EH (cell line): ENCODE measurements at regions not wholly inside any gene's neighbourhood (a gene's known extent, or its start where the extent isn't known, plus 50 kb on each side); places are given as distances from the start of the nearest gene placed in this dataset.
A peak's percentile ranks its signal among the peaks of the same experiment; 100 is the strongest.

Experiments used
- DNase-seq: peaks from one replicate; pipeline ENCODE4 v3.0.0-alpha.2; 2015; ENCODE audit warnings: low read depth

DNA sequence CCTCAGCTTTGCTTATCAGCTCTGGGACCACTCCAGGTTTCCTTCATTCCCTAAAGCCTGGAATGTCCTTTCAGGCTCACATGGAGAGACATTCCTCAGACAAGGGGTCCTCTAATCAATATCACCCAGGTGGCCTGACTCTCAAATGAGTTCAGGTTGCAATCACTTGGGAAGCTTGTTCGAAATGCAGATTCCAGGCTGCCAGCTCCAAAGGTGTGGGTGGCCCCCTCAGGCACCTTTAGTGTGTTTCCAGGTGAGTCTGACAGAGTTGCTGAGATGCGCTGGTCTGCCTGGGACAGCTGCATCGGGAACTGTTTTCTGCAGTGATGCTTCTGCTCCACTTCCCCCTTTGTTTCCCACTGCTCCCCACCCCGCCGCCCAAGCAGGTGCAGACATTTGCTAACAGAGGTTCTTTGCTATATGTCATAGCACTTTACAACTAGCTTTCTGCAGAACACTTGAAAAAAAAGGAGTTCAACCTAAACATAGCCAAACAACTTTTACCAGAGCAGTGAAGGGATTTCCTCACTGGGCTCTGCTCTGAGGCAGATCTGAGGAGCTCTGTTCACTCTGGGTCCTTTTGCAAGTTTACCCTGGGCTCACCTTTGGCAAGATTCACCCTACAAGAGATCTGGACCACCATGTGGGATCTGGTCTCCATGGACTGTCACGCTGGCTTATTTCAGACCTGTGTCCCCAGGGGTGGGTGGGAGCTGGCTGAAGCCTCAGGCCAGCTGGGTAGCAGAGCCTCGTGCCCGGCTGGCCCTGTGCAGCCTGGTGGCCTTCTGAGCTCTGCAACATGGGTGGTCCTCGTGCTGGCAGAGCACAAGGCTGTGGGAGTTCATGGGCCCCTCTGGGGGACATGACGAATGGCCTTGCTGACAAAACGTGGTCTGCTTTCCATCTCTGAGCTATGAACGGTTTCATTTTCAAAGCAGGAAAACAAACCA lies 539.6 kb downstream of the CCDC171 start:
- DNase-seq = no peak

DNA sequence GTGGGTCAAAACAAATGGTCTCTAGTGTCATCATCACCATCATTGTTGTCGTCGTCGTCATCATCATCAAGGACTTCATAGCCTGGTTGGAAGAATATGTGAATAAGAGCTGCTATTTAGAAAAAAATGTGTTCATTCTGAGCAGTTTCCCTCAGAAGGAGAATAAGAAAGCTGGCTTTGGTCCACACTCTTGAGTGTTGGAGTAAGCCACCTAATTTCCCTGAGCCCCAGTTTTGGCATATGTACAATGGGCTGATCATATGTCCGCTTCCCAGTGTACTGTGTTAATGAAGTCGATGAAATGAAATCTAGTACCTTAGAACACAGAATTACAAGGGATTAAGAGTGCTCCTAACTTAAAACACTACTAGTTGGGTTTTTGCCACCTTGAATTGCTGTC lies 545.5 kb downstream of the CCDC171 start:
- DNase-seq = no peak

GRCh38 chr9:16099732-16100536 lies 547.1 kb downstream of the CCDC171 start:
- no peak for DNase-seq

DNA sequence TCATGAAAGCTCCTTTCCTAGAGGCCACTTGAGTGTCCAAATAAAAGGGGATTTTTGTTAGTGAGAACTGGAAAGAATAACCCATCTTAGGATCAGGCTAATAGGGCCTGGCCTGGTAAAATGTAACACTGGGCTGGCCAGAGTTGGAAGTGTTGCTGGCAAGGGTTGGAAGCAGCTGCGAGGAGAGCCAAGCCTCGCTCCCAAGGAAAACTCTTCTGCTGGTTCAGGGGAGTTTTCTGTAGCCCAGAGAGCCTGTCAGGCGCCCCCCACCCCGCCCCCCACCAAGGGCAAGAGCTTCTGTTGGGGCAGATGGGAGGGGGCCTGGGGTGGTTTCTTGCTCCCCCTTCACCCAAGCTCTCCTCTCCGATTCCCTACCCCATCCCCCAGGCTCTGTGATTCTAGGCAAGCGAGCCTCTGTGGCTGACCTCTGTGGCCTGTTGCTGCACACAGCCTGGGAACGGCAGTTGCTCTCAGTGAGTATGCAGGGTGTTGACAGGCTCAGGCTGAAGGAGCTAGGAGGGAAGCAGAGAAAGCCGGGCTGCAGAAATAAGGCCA lies 547.8 kb downstream of the CCDC171 start:
- peak; percentile 6 for DNase-seq

DNA sequence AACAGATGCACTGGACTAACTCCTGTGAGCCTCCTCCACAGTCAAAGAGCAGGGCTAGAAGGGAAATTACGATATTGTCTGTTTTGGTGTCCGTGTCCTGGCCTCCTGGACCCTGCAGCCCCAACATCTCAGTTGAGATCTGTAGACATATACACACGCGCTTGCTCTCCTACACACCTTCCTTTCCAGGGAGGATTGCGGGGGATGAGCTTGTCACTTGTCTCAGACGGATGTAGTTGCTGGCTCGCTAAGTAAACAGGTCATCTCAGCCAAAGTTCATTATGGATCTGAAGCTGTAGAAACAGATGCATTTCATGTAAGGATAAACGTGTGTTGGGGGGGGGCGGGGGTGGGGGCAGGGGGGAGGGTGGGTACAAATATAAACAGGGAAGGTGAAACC lies 549.3 kb downstream of the CCDC171 start:
- DNase-seq = no peak

DNA sequence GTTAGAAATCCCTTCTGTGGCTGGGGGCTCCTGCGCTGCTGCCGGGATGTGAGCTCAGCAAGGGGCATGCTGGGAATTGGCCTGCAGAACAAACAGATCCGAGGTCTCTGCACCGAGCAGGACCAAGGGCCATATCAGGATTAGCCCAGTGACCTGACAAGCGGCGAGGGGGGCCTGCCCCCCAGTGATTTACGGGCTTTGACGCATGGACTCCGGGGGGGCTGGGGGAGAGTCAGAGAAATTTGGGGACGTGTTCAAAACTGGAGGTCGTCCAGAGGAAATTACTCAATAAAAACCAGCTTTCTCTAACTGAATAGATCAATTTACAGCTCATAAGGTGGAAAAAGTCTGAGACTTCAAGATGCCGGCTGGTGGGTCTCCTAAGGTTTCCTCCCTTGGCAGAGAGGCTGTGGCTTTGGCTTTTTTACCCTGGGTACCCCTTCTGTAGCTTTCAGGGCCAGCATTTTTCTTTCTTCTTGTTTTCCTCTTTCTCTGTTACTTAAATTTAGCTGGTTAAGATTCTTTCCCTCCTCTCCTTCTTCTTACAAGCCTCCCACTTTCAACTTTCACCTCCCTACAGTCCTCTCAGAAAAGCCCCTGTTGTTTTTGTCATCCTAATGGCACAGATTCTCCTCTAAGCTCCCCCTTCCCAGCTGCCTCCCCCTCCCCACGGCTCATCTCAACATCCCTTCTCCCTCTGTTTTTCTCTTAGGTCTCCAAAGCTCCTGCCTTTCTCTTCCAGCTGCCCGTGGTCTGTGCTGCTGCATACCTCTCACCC lies 551.0 kb downstream of the CCDC171 start:
- DNase-seq = no peak

DNA sequence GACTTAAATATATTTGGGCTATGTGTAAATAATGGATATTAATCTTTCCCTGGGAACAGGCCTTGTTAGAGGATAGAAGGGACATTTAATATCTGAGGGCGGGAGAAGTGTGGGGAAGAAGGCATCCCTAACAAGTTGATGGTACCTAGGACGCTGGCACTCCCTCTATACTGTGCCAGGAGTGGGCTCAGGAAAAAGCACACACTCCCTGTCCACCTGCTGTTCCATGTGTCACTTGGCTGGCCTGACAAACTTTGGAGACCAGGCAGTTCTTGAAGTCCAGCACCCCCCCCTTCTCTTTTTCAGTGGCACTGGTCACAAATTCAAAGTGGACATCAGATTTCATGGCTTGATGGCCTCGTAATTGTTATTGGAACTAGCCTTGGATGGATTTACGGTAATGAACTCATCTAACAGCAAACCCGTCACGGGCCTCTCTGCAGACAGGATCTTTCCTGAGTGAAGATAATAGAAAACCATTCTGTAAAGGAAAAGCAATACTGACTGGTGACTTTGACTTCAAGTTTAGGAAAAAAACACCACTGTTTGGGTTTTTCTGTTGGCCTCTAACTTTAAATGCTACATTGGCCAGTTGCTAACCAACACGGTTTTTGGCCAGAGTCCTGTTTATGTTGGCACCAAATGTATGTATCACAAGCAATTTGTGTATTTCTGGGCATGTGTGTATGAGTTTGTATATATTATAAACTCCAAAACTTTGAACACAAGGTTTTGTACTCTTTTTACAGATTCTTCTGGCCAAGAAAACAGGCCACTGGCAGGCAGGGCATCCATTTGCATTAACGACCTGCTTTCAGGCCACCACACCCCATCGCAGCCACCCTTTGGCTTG lies 552.6 kb downstream of the CCDC171 start:
- peak; percentile 17 for DNase-seq

- no peak for DNase-seq
Observed at GRCh38 chr9:16106021-16106571, 553.3 kb downstream of the CCDC171 start.

DNA sequence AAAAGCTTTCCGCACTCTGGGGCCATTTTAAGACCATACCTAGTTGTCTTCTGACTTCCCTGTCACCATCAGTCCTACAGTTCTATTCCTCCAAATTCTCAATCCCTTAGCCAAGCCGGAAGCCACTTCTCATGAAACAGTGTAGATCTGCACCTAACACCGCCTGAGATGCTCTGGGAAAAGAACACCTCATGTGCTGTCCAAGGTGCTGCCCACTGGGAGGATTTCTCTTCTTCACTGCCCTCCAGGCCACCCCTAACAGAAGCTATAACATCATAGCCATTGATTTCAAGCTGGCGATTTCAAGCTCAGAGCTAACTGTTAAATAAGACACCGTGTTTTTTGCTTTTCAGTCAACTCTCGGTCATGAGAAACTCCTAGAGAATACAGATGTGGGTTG lies 559.3 kb downstream of the CCDC171 start:
- DNase-seq = peak; percentile 25

GRCh38 chr9:16115994-16116393 lies 563.2 kb downstream of the CCDC171 start:
- DNase-seq = no peak

DNA sequence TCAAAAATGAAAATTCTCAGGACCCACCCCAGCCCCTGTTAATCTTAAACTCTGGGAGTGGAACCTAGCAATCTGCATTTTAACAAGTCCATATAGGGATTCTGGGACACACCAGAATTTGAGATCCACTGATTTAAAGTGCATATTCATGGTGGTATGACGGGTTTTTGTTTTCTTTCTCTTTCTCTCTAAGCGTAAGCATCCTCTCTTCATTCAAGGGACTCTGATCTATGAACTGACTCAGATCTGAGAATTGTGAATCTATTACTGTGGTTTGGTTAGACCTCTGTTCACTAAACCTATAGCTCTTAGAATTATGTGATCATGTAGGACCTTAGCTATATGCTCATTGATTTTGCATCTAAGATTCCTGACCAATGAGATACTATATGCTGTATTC lies 565.2 kb downstream of the CCDC171 start:
- DNase-seq = no peak

- peak; percentile 72 for DNase-seq
Observed at GRCh38 chr9:16119261-16120230, 566.7 kb downstream of the CCDC171 start.

- DNase-seq = peak; percentile 83
Observed at GRCh38 chr9:16120231-16120641, 567.4 kb downstream of the CCDC171 start.

DNA sequence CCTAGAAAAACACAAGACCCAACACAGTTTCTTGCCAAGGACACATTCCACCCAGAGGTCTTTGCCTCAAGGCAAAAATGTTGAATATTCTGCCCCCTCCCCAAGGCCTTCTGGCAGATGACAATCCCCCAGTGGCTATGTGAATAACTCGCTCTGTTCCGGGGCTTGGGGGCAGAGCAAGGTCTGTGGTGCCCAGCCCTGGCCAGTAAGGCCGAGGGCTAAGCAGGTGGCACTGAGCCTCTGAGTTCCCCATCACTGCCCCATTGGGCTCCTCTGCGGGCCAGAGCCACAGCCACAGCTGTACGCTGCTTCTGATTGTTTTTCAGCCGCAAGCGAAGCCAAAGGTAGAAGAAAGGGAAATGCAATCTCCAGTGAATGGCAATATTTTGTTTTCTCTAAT lies 567.9 kb downstream of the CCDC171 start:
- no peak for DNase-seq

GRCh38 chr9:16121168-16121567 lies 568.3 kb downstream of the CCDC171 start:
- DNase-seq = no peak

GRCh38 chr9:16121601-16122286 lies 568.9 kb downstream of the CCDC171 start:
- peak; percentile 75 for DNase-seq

- peak; percentile 60 for DNase-seq
Observed at GRCh38 chr9:16125629-16126028, 572.8 kb downstream of the CCDC171 start.

DNA sequence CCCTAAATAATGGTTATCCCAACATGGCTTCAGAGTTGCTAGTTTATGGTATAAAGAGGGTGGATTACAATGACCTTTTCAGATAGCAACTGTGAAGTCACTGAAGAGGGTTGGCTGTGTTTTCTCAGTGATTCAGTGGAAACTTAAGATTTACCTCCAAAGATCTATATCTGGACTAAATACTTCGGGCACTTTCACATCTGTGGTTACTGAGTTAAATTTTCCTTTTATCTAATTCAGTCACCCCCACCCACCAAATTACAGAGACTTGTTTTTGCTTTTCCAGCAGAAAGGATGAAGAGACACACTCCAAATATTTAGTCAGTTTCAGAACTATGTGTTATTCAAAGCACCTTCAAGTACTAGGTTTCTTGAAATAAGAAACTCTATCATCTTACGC lies 573.2 kb downstream of the CCDC171 start:
- DNase-seq = peak; percentile 67

DNA sequence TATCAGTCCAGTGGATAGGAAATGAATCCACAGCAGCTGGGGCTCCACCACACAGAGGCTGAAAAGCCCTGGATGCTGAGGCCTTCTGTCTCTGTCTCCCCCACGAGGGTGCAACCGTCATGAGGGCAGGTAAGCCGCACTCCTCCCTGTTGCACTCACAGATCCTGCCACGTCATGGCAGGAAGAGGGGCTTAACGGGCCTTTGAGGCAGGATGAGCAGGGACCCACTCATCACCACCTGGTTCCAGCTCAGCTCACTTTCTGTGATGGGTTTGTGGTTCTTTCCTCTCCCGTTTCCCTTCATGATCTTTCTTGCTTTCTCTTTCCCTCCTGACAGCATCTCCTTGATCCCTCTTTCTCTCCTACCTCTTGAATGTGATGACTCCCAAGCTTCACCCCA lies 575.2 kb downstream of the CCDC171 start:
- no peak for DNase-seq
